ENCODE measurements at regions not wholly inside any gene's neighbourhood (a gene's known extent, or its start where the extent isn't known, plus 50 kb on each side); places are given as distances from the start of the nearest gene placed in this dataset.

DNA sequence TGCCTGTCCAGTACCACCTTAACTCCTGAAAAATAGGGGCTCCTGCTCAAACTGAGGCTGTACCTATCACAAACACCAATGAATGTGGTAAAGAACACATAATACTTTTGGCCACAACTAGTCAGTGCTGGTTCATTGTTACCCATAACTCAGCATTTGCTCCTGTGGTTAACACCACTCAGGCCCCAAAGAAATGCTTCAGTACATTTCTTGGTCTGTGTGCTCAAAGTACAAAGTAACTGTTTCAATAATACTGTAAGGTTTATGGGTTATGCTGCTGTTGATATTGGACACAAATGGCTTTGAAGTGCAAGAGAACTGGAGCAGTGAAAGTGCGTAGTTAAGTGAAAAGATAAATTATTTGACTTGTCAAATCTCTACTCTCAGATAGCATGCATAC is 95.0 kb upstream of the TACR1 start:
- TF ChIP-seq, protein P1, sequence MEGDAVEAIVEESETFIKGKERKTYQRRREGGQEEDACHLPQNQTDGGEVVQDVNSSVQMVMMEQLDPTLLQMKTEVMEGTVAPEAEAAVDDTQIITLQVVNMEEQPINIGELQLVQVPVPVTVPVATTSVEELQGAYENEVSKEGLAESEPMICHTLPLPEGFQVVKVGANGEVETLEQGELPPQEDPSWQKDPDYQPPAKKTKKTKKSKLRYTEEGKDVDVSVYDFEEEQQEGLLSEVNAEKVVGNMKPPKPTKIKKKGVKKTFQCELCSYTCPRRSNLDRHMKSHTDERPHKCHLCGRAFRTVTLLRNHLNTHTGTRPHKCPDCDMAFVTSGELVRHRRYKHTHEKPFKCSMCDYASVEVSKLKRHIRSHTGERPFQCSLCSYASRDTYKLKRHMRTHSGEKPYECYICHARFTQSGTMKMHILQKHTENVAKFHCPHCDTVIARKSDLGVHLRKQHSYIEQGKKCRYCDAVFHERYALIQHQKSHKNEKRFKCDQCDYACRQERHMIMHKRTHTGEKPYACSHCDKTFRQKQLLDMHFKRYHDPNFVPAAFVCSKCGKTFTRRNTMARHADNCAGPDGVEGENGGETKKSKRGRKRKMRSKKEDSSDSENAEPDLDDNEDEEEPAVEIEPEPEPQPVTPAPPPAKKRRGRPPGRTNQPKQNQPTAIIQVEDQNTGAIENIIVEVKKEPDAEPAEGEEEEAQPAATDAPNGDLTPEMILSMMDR (IDR thresholded peaks at IDR 0.05) = no peak
- TF ChIP-seq POLR2AphosphoS5 (IDR thresholded peaks at IDR 0.05) (no peak), EP300 (IDR thresholded peaks at IDR 0.05) (no peak), POLR2A (IDR thresholded peaks at IDR 0.05) (no peak)

Data from upper lobe of left lung (tissue), 4 donors.